Mucosa of descending colon (tissue), 3 donors: ENCODE measurements at regions not wholly inside any gene's neighbourhood (a gene's known extent, or its start where the extent isn't known, plus 50 kb on each side); places are given as distances from the start of the nearest gene placed in this dataset.

Experiments used
- ATAC-seq: fragments of 200-7000 bp; cut with Tn5 transposase; one replicate; pipeline ENCODE4 v1.9.1; 2020; ENCODE audit warnings: mild to moderate bottlenecking, moderate library complexity
- DNase-seq, 3 donors: peaks; one replicate each; pipeline ENCODE4 v3.0.0-alpha.2; 2020
- H3K36me3 ChIP-seq: fragments of 200-600 bp; one replicate; pipeline ENCODE4 v1.8.0; 2021; ENCODE audit warnings: low read depth, mild to moderate bottlenecking
- H3K4me1 ChIP-seq: fragments of 200-600 bp; one replicate; pipeline ENCODE4 v1.8.0; 2021; ENCODE audit warnings: low read depth, mild to moderate bottlenecking
- H3K4me3 ChIP-seq: fragments of 200-600 bp; one replicate; pipeline ENCODE4 v1.8.0; 2021; ENCODE audit warnings: mild to moderate bottlenecking
- H3K9me3 ChIP-seq: fragments of 200-600 bp; one replicate; pipeline ENCODE4 v1.8.0; 2021; ENCODE audit warnings: mild to moderate bottlenecking
- intact Hi-C, 2 donors: fragments of 100-400 bp; cut with DNase I in 1 of 2; cut with micrococcal nuclease in 1 of 2; formaldehyde crosslinking; loops; one replicate each; pipeline versions ENCODE4 v1.11.0 to v1.11.1; 2022; cut with DNase I, micrococcal nuclease
- TF ChIP-seq, protein P1 (sequence below): fragments of 200-600 bp; IDR thresholded peaks from one replicate; pipeline ENCODE4 v1.8.0; 2022; ENCODE audit warnings: antibody characterized with exemption, mild to moderate bottlenecking
- donor health status: DM: no; HTN: no; CAD: no; lungs with moderate emphysema.
- donor health status: DM: no; HTN: no; CAD: no.
- donor health status: DM: no; HTN: yes; CAD: no.

GRCh38 chr1:212207118-212207517, 78.1 kb upstream of the PPP2R5A start:
- no peak for ATAC-seq
- intact Hi-C loops, result no loop called here
- H3K4me1 ChIP-seq, result no peaks in the 10 kb centered on the region
- no peak for DNase-seq
- TF ChIP-seq, protein P1, sequence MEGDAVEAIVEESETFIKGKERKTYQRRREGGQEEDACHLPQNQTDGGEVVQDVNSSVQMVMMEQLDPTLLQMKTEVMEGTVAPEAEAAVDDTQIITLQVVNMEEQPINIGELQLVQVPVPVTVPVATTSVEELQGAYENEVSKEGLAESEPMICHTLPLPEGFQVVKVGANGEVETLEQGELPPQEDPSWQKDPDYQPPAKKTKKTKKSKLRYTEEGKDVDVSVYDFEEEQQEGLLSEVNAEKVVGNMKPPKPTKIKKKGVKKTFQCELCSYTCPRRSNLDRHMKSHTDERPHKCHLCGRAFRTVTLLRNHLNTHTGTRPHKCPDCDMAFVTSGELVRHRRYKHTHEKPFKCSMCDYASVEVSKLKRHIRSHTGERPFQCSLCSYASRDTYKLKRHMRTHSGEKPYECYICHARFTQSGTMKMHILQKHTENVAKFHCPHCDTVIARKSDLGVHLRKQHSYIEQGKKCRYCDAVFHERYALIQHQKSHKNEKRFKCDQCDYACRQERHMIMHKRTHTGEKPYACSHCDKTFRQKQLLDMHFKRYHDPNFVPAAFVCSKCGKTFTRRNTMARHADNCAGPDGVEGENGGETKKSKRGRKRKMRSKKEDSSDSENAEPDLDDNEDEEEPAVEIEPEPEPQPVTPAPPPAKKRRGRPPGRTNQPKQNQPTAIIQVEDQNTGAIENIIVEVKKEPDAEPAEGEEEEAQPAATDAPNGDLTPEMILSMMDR, result no peak
- no peaks in the 10 kb centered on the region for H3K36me3 ChIP-seq
- H3K9me3 ChIP-seq, result no peaks in the 10 kb centered on the region
- no peak overlapping the region for H3K4me3 ChIP-seq

- TF ChIP-seq, protein P1, result no peak
- Histone ChIP-seq H3K4me3 (no peak overlapping the region), H3K4me1 (peaks cover under 1% of the 10 kb centered on the region), H3K9me3 (no peaks in the 10 kb centered on the region), H3K36me3 (no peaks in the 10 kb centered on the region)
- DNase-seq, result no peak
- intact Hi-C loops, result no loop called here
- ATAC-seq, result no peak
Observed at GRCh38 chr1:212207822-212208520, 77.2 kb upstream of the PPP2R5A start.

GRCh38 chr1:212208978-212209644, 76.1 kb upstream of the PPP2R5A start:
- intact Hi-C loops, result no loop called here
- ATAC-seq (no peak), DNase-seq (no peak)
- Histone ChIP-seq H3K4me1 (peaks cover 4% of the 10 kb centered on the region), H3K4me3 (no peak overlapping the region), H3K9me3 (no peaks in the 10 kb centered on the region), H3K36me3 (no peaks in the 10 kb centered on the region)
- TF ChIP-seq, protein P1, result no peak

- ATAC-seq, result no peak
- H3K4me1 ChIP-seq, result peaks cover 12% of the 10 kb centered on the region
Observed at GRCh38 chr1:212211371-212211770, 73.8 kb upstream of the PPP2R5A start.

GRCh38 chr1:212212343-212212742, 72.9 kb upstream of the PPP2R5A start:
- no peak for ATAC-seq
- Histone ChIP-seq H3K4me1 (peaks cover 14% of the 10 kb centered on the region), H3K9me3 (no peaks in the 10 kb centered on the region), H3K4me3 (no peak overlapping the region), H3K36me3 (no peaks in the 10 kb centered on the region)
- TF ChIP-seq, protein P1, result no peak
- DNase-seq, result no peak
- intact Hi-C loops, result no loop called here

More at GRCh38 chr1:212211371-212211770, 73.8 kb upstream of the PPP2R5A start:
- TF ChIP-seq, protein P1, result no peak
- DNase-seq, result no peak
- no peak overlapping the region for H3K4me3 ChIP-seq
- intact Hi-C loops, result no loop called here
- no peaks in the 10 kb centered on the region for H3K36me3 ChIP-seq
- no peaks in the 10 kb centered on the region for H3K9me3 ChIP-seq
